A549 (cell line): ENCODE measurements at regions not wholly inside any gene's neighbourhood (a gene's known extent, or its start where the extent isn't known, plus 50 kb on each side); places are given as distances from the start of the nearest gene placed in this dataset.

Source experiments
- BHLHE40 ChIP-seq: IDR thresholded peaks from 2 replicates; pipeline ENCODE4 v1.6.1; 2012; ENCODE audit warnings: low read depth, low read length, inconsistent platforms
- EP300 ChIP-seq, 2 experiments: fragments of >200 bp; sonication (Bioruptor Twin); formaldehyde crosslinking; IDR thresholded peaks; 2 replicates in 1 of 2; 3 replicates in 1 of 2; pipeline ENCODE4 v1.6.1; 2016 to 2017
- JUNB ChIP-seq: fragments of >200 bp; sonication (Bioruptor Twin); formaldehyde crosslinking; IDR thresholded peaks from 2 replicates; pipeline ENCODE4 v1.6.1; 2016
- MAZ ChIP-seq: fragments of 150-350 bp; IDR thresholded peaks from 2 replicates; pipeline ENCODE4 v1.6.1; 2014; ENCODE audit warnings: antibody characterized with exemption, low read depth, low read length, borderline replicate concordance
- POLR2A ChIP-seq: IDR thresholded peaks from 2 replicates; pipeline ENCODE4 v1.6.1; 2012; ENCODE audit warnings: mild to moderate bottlenecking, low read length
- TP53 ChIP-seq: fragments of 250-450 bp; sonication (Bioruptor Pico); IDR thresholded peaks from 2 replicates; pipeline ENCODE4 v1.5.0; 2021; ENCODE audit warnings: mild to moderate bottlenecking, moderate library complexity
- TF ChIP-seq, protein P1 (sequence below): fragments of 200-600 bp; sonication (generic); IDR thresholded peaks from 2 replicates; pipeline ENCODE4 v1.6.1; 2016; ENCODE audit warnings: antibody characterized with exemption, mild to moderate bottlenecking, moderate library complexity

DNA sequence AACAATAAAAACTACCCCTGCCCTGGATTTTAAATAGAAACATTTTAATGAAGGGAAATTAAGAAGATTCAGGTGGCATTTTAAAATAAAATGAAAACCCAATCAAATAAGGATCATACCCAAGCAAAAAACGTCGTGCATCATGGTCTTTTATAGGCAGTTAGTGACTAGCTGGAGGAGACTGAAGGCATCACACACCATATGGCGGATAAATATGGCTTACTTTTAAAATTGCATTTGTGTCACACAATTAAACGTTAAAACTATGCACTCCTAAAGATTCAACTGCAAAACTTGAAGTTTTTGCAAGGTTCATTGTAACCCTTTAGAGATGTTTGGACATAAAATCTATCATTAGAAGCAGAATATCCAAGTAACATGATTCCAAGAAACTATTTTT, 200.1 kb upstream of the NRG3 start:
- TF ChIP-seq POLR2A (no peak), BHLHE40 (no peak), MAZ (no peak), JUNB (no peak), EP300 (IDR thresholded peaks at IDR 0.05) (no peak), TP53 (CRISPR knock-in tag) (no peak)
- TF ChIP-seq, protein P1, sequence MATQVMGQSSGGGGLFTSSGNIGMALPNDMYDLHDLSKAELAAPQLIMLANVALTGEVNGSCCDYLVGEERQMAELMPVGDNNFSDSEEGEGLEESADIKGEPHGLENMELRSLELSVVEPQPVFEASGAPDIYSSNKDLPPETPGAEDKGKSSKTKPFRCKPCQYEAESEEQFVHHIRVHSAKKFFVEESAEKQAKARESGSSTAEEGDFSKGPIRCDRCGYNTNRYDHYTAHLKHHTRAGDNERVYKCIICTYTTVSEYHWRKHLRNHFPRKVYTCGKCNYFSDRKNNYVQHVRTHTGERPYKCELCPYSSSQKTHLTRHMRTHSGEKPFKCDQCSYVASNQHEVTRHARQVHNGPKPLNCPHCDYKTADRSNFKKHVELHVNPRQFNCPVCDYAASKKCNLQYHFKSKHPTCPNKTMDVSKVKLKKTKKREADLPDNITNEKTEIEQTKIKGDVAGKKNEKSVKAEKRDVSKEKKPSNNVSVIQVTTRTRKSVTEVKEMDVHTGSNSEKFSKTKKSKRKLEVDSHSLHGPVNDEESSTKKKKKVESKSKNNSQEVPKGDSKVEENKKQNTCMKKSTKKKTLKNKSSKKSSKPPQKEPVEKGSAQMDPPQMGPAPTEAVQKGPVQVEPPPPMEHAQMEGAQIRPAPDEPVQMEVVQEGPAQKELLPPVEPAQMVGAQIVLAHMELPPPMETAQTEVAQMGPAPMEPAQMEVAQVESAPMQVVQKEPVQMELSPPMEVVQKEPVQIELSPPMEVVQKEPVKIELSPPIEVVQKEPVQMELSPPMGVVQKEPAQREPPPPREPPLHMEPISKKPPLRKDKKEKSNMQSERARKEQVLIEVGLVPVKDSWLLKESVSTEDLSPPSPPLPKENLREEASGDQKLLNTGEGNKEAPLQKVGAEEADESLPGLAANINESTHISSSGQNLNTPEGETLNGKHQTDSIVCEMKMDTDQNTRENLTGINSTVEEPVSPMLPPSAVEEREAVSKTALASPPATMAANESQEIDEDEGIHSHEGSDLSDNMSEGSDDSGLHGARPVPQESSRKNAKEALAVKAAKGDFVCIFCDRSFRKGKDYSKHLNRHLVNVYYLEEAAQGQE: no peak
